Right lobe of liver (tissue), 4 donors: ENCODE measurements at regions not wholly inside any gene's neighbourhood (a gene's known extent, or its start where the extent isn't known, plus 50 kb on each side); places are given as distances from the start of the nearest gene placed in this dataset.

Experiments
- CTCF ChIP-seq, 4 donors: fragments of 200-600 bp in 3 of 4; fragments of 450-650 bp in 1 of 4; IDR thresholded peaks; one replicate each; pipeline versions ENCODE4 v1.5.1 to v1.8.0; 2016 to 2022; ENCODE audit warnings: antibody characterized with exemption in 4 of 4, mild to moderate bottlenecking in 2 of 4
- POLR2A ChIP-seq: fragments of 450-650 bp; IDR thresholded peaks from one replicate; pipeline ENCODE4 v1.6.1; 2017; ENCODE audit warnings: antibody characterized with exemption, mild to moderate bottlenecking
- donor health status: DM: no; HTN: no; CAD: no.
- donor health status: DM: no; HTN: no; CAD: no.
- donor health status: DM: no; HTN: yes; CAD: no.

GRCh38 chr4:27624749-27625148 is 764.1 kb downstream of the STIM2 start:
- TF ChIP-seq CTCF (IDR thresholded peaks at IDR 0.05) (no peak), POLR2A (no peak)
